Brain microvascular endothelial cell (primary cell): ENCODE measurements at regions not wholly inside any gene's neighbourhood (a gene's known extent, or its start where the extent isn't known, plus 50 kb on each side); places are given as distances from the start of the nearest gene placed in this dataset.

ENCODE experiments used
- DNase-seq: peaks from one replicate; pipeline ENCODE4 v3.0.0-alpha.2; 2020
- H3K27ac ChIP-seq: fragments of 250-450 bp; sonication (Bioruptor Pico); 2 replicates; pipeline ENCODE4 v1.5.1; 2020; ENCODE audit warnings: mild to moderate bottlenecking, moderate library complexity
- H3K27me3 ChIP-seq: fragments of 250-450 bp; sonication (Bioruptor Pico); replicated peaks from 2 replicates; pipeline ENCODE4 v1.5.1; 2020; ENCODE audit warnings: mild to moderate bottlenecking
- H3K36me3 ChIP-seq: fragments of 250-450 bp; sonication (Bioruptor Pico); replicated peaks from 2 replicates; pipeline ENCODE4 v1.5.1; 2020; ENCODE audit warnings: mild to moderate bottlenecking
- H3K4me3 ChIP-seq: 2 replicates; pipeline ENCODE4 v1.5.1; 2011; ENCODE audit warnings: low read depth, mild to moderate bottlenecking, control low read depth, low read length, moderate library complexity
- CTCF ChIP-seq: IDR thresholded peaks from 2 replicates; pipeline ENCODE4 v1.5.1; 2011; ENCODE audit warnings: low read depth, mild to moderate bottlenecking, moderate library complexity, low read length, control low read depth, inconsistent platforms; ENCODE audit errors: missing control alignments
- in situ Hi-C: cut with HindIII; loops from 2 replicates; pipeline ENCODE4 v1.10.0; 2017; ENCODE audit warnings: low sequenced_read_pairs, low pct_ligation_motif_present

- in situ Hi-C loops, result no loop called here
- Histone ChIP-seq H3K36me3 (no peaks in the 10 kb centered on the region), H3K27me3 (no peaks in the 10 kb centered on the region), H3K27ac (peak overlapping the region; percentile 78), H3K4me3 (no peak overlapping the region)
- TF ChIP-seq CTCF, result no peak
- peak; percentile 88 for DNase-seq
Observed at GRCh38 chrX:13101441-13102139, 57.2 kb upstream of the FAM9C start.

GRCh38 chrX:13099121-13099520 lies 54.7 kb upstream of the FAM9C start:
- no peak for TF ChIP-seq CTCF
- in situ Hi-C loops, result no loop called here
- Histone ChIP-seq H3K27ac (peak overlapping the region; percentile 82), H3K27me3 (no peaks in the 10 kb centered on the region), H3K36me3 (no peaks in the 10 kb centered on the region), H3K4me3 (no peak overlapping the region)
- DNase-seq, result no peak

GRCh38 chrX:13096728-13097127 lies 52.3 kb upstream of the FAM9C start:
- no peaks in the 10 kb centered on the region for H3K27me3 ChIP-seq
- in situ Hi-C loops, result no loop called here
- DNase-seq, result no peak
- H3K27ac ChIP-seq, result no peak overlapping the region
- no peak overlapping the region for H3K4me3 ChIP-seq
- no peak for TF ChIP-seq CTCF
- no peaks in the 10 kb centered on the region for H3K36me3 ChIP-seq

- no peak for TF ChIP-seq CTCF
- Histone ChIP-seq H3K4me3 (no peak overlapping the region), H3K36me3 (no peaks in the 10 kb centered on the region), H3K27ac (peak overlapping the region; percentile 78), H3K27me3 (no peaks in the 10 kb centered on the region)
- in situ Hi-C loops, result no loop called here
- peak; percentile 48 for DNase-seq
Observed at GRCh38 chrX:13094828-13095341, 50.5 kb upstream of the FAM9C start.

- DNase-seq, result no peak
- H3K27me3 ChIP-seq, result no peaks in the 10 kb centered on the region
- in situ Hi-C loops, result no loop called here
- TF ChIP-seq CTCF, result no peak
- no peak overlapping the region for H3K4me3 ChIP-seq
- H3K36me3 ChIP-seq, result no peaks in the 10 kb centered on the region
- peak overlapping the region; percentile 78 for H3K27ac ChIP-seq
Observed at GRCh38 chrX:13094374-13094773, 50.0 kb upstream of the FAM9C start.
